ENCODE measurements at regions not wholly inside any gene's neighbourhood (a gene's known extent, or its start where the extent isn't known, plus 50 kb on each side); places are given as distances from the start of the nearest gene placed in this dataset.
"Not testable (repeated sequence)": the region's sequence is repeated elsewhere in the genome, so short reads cannot be mapped to it uniquely, and the experiment has no call there.

DNA sequence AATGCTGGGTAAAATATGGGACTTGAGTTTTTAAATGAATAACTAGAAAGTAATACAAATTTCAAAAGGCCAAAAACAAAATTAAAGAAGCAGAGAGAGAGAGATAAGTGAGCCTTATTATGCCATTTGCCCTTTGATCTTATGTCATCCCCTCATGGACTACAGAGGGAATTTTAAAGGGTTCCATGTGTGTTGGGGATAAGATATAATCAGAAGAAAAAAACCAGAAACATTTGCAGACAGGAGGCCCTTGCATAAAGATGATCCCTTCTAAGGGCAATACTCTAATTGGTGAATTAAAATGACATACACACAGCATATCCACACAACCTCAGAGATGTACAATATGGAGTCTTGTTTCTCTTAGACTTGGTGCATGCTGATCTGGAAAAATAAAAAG, 406.6 kb upstream of the LARGE1 start:
- no peak for DNase-seq

DNA sequence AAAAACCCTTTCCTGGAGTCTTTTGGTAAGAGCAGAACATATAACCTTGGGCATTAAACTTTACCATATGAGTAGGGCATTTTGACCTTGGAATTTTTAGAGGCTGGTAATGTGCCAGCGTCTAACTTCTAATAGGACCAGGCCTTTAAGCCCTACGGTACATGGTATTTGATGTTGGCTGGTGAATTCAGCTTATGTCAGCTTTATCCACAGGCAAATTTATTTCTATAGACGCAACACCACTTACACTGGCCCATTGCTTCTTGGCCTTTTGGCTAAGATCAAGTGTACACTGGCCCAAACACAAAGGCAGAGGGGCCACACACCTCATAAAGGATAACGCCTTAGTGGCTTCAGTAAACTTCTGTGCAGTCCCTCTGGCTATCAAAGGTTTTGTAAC, 410.2 kb upstream of the LARGE1 start:
- DNase-seq = no peak

- no peak for DNase-seq
Measured at GRCh38 chr22:34333285-34333684, 413.0 kb upstream of the LARGE1 start.

- no peak for DNase-seq
Measured at GRCh38 chr22:34334893-34335292, 414.6 kb upstream of the LARGE1 start.

- no peak for DNase-seq
Measured at GRCh38 chr22:34344702-34345101, 424.4 kb upstream of the LARGE1 start.

- DNase-seq = no peak
Measured at GRCh38 chr22:34354071-34354817, 434.0 kb upstream of the LARGE1 start.

DNA sequence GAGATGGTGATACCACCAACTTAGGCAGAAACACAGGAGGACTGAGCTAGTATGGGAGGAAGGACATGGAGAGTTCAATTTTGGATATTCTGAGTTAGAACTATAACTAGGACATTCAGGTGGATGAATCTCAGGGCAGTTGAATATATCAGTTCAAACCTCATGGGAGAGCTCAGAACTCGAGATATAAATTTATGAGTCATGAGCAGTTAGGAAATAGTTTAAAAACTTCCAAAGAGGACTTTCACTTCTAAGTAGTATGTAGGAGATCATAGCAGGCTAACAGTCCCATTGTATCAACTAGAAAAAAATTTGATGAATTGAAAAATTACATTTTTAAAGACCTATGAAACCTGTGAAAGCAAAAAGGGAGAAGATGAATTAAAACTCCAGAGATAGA, 436.2 kb upstream of the LARGE1 start:
- no peak for DNase-seq

GRCh38 chr22:34370711-34371110, 450.4 kb upstream of the LARGE1 start:
- DNase-seq = no peak

DNA sequence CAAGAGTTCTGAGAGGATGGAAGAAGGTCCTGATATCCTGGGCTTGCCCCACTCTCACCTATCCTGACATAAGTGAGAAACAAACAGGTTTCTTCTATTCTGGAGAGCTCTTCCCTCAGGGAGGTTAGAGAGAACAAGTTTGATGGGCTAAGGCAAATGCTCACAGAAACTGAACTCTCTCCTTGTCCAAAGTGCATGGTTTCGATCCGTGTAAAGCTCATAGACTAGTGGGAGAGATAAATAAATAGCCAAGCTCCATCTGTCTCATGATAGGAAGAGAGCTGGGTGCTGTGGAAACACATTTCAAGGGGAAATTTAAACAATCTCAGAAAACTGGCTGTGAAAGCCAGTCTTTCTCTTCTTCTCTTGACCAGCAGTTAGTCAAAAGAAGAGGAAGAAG, 459.5 kb upstream of the LARGE1 start:
- no peak for DNase-seq

DNA sequence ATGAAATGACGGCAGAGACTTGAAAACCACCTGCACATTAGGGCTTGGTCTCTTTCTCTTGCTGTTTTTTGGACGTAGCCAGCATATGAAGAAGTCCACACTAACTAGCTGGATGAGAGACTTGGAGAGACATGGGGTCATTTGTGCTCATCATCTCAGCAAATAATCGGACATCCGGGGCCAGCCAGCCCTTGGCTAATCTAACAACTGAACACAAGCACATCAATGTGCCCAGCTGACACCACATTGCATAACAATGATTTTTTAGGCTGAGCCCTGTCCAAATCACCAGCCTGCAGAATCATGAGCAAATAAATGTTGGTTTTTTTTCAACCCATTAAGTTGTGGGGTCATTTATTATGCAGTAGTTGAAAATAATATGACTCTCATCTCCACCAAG, 460.3 kb upstream of the LARGE1 start:
- DNase-seq = no peak

DNA sequence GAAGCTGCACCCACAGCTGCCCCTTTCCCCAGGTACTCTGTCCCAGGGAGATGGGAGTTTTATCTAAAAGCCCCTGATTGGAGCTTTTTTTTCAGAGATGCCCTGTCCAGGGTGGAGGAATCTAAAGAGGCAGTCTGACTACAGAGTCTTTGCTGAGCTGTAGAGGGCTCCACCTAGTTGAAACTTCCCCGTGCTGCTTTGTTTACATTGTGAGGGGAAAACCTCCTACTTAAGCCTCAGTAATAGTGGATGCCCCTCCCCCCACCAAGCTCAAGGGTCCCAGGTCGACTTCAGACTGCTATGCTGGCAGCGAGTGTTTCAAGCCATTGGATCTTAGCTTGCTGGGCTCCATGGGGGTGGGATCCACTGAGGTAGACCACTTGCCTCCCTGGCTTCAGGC, 470.1 kb upstream of the LARGE1 start:
- no peak for DNase-seq

DNA sequence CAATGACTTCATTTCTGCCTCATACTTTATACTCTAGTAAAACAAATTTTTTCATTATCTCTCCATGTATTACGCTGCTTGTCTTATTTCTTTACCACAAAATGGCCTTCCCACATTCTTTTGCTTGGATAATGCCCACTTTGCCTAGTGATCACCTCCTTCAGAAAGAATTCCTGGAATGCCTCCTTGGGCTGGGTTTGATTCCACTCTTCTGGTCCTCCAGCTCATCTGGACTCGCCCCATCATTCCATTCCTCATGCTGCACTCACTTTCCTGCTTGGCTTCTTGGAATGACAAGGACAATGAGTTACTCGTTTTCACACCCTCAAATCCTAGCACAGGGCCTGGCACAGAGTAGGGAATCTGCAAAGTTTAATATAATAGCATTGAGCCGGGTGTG, 475.1 kb upstream of the LARGE1 start:
- DNase-seq = no peak

DNA sequence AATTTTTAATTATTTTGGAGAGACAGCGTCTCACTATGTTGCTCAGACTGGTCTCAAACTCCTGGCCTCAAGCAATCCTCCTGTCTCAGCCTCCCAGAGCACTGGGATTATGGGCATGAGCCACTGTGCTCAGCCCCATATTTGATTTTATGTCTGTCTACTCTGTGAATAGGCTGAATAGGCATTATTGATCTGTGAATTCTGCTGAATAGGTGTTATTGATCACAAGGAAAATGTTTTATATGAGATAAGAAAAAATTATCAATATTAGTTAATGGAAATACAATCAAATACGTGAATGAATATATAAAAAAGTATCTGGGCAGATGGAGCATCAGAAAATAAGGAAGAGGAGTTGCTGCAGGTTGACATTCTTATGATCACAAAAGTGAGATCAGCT, 483.4 kb upstream of the LARGE1 start:
- DNase-seq = no peak

GRCh38 chr22:34410111-34410510, 489.8 kb upstream of the LARGE1 start:
- DNase-seq = no peak

- DNase-seq = no peak
Measured at GRCh38 chr22:34414467-34415440, 494.5 kb upstream of the LARGE1 start.

DNA sequence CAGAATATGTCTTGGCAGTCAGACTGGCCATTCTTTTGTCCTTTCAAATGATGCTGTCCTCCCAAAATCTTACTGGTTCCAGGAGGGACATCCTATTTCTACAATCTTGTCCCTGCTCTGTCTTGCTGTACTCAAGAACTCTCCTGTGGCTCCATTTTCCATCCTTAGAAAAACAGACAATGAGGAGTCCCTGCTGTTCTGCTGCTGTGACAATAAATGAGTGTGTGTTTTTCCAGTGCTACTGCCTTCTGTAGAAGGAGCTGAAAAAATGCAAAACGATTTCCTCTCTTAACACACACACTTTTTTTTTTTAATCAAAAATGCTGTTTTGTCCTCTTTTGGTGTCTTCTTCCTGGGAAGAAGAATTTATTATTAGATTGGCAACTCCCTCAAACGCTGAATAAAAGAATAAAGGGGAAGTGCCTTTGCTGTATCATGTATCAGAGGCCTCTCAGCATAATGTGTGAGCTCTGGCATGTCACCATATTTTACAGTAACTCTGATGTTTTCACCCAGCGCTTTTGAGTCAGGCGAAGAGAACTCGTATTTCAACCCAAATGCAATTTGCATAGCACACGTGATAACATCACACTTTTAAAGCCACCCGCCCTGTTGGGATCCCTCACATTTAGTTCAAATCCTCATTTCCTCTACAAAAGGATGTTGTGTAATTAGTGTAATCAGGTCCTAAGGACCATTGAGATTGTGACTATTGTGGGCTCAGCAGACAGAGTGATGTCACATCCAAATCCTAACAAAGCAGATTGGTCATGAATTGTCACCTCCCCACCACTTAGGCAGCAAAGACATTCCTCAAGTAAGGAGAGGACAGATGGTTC, 496.0 kb upstream of the LARGE1 start:
- no peak for DNase-seq

- DNase-seq = not testable (repeated sequence)
Measured at GRCh38 chr22:34422948-34423347, 502.7 kb upstream of the LARGE1 start.

DNA sequence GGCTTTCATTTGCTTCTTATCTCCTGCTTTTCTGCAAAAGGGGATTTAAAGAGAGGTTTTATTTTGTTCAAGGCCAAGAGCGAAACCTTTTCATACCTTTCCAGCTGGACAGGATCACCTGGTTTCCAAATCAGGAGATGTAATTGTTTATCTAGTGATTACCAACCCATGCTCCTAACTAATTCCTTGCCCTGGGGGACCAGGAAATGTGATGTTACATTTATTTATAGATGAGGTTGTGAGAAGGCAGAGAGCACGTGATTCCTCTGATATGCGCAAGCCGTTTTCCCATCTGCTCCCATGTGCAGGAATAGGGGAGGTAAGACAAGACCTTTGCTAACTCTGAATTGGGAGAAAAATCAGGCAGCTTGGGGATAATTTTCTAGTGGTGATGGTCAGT, 507.2 kb upstream of the LARGE1 start:
- no peak for DNase-seq

DNA sequence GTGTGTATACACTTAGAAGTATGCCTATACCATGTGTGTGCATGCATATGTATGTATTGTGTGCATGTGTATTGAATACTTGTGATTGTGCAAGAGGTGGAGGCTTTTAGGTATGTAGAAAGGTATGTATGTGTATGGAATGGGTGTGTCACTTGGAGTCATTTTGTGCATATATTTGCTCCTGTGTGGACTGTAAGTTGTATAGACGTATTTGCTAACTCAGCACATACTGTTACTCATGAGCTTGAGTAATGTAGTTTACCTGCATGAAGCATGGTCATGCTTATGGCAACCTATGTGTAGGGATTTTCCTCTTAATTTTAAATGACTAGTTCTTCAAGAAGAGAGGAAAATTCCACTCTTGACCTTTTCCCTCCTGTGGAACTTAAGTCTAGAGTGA, 507.6 kb upstream of the LARGE1 start:
- no peak for DNase-seq

DNA sequence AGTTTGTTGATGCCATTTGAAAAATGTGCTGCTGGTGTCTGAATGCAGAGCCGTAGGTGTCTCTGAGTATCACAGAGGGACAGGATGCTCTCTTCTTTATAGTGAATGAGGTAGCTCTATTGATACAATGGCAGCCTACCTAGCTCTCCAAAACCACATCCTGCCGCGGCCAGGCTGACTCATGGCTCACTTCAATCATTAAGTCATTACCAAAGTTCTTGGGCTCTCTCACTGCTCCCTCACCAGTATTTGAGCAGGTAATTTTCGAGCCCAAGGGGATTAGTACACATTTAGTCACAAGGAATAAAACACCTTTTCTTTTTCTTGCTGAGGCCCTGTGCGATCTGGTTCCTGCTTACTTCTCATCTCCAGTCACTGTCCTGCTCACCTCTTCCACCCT, 509.0 kb upstream of the LARGE1 start:
- DNase-seq = no peak

DNA sequence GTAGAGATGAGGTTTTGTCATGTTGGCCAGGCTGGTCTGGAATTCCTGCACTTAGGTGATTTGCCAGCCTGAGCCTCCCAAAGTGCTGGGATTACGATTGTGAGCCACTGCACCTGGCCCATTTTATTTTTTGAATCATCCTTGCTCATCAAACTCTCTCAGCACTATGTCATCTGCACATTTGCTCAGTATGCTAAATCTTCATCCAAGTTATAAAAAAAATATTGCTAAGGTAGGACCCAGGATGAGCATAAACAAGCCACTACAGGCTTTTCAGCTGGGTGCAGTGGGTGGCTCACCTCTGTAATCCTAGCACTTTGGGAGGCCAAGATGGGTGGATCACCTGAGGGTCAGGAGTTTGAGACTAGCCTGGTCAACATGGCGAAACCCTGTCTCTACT, 510.1 kb upstream of the LARGE1 start:
- DNase-seq = no peak

GRCh38 chr22:34434371-34434770, 514.1 kb upstream of the LARGE1 start:
- no peak for DNase-seq

GRCh38 chr22:34437140-34437539, 516.9 kb upstream of the LARGE1 start:
- no peak for DNase-seq
